ENCODE measurements at regions not wholly inside any gene's neighbourhood (a gene's known extent, or its start where the extent isn't known, plus 50 kb on each side); places are given as distances from the start of the nearest gene placed in this dataset.

DNA sequence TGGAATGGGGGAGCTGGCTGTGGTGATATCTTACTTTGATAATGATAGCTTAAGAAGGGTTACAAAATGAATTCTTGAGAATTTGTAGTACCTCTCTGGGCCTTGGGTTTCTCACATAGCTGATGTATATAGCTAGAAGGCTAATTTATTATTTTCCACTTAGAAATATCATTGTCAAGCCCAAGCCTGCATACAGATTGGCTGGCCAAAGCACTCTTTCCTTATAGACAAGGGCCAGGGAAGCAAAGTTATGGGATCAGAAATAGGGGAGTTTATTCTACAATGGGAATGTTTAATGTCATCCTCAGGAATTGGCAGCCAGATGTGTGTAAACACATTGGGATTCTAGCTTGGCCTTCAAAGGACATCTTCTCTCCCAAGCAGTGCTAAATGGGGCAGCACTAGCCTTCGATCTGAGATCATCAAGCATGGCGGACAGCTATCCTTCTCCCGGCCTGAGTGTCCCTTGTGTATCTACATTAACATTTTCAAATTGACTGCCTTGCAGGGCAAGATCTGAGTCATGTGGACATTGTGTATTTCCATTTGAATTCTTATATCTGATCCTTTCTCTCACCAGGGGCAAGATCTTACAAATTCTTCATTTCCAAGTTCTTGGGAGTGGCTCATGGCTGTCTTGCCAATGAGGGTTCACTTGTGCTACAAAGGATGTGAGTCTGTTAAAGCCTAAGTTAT lies 457.2 kb downstream of the ARHGEF28 start:
- TF ChIP-seq CTCF (IDR thresholded peaks at IDR 0.05), result no peak
- TF ChIP-seq POLR2A (IDR thresholded peaks at IDR 0.05), result no peak

Data from uterus (tissue), 2 donors.